ENCODE measurements at regions not wholly inside any gene's neighbourhood (a gene's known extent, or its start where the extent isn't known, plus 50 kb on each side); places are given as distances from the start of the nearest gene placed in this dataset.

- no peak for TF ChIP-seq CTCF (IDR thresholded peaks at IDR 0.05; ENCODE audit: insufficient read depth in 1 of 2, low read depth in 1 of 2, low read length in 1 of 2, severe bottlenecking in 1 of 2, unreplicated experiment in 1 of 2)
- Histone ChIP-seq H3K36me3 (ENCODE audit: control insufficient read depth, insufficient read depth, low read length) (no peaks in the 10 kb centered on the region), H3K4me1 (peaks cover 47% of the 10 kb centered on the region), H3K9me3 (no peaks in the 10 kb centered on the region), H3K27me3 (replicated peaks; ENCODE audit: control insufficient read depth, insufficient read depth, low read length) (no peaks in the 10 kb centered on the region), H3K4me3 (ENCODE audit: low read depth, low read length) (no peak overlapping the region)
- Mint-ChIP-seq H3K4me1 (ENCODE audit: low read depth, unreplicated experiment) (peaks cover 49% of the 10 kb centered on the region), H3K27me3 (ENCODE audit: insufficient read depth, unreplicated experiment) (no peaks in the 10 kb centered on the region), H3K36me3 (ENCODE audit: insufficient read depth, unreplicated experiment) (peaks cover 13% of the 10 kb centered on the region), H3K9me3 (ENCODE audit: unreplicated experiment) (no peaks in the 10 kb centered on the region), H3K27ac (ENCODE audit: unreplicated experiment) (no peak overlapping the region), H3K4me3 (ENCODE audit: unreplicated experiment) (no peak overlapping the region)
- CTCF ChIA-PET = no interaction called here
- DNase-seq = no peak
- intact Hi-C loops (cut with micrococcal nuclease; ENCODE audit: unreplicated experiment) = loop anchor here (5.0 to 10.0 kb wide), 2 partner anchors 74 to 181 kb away; no protein-coding TSS in a partner anchor
- BruUV-seq (replicated peaks) = no TSS peak
- POLR2A ChIA-PET = interaction anchor here (0.9 kb wide), 1 partner anchor 181 kb away, joined by 3 read pairs; no protein-coding TSS in a partner anchor
Measured at GRCh38 chr9:89920951-89921350, 316.1 kb downstream of the GADD45G start.

- Mint-ChIP-seq H3K27ac (ENCODE audit: unreplicated experiment) (peak overlapping the region; percentile 14), H3K4me3 (ENCODE audit: unreplicated experiment) (peak overlapping the region; percentile 67), H3K4me1 (ENCODE audit: low read depth, unreplicated experiment) (peaks cover 60% of the 10 kb centered on the region), H3K36me3 (ENCODE audit: insufficient read depth, unreplicated experiment) (peaks cover 13% of the 10 kb centered on the region), H3K9me3 (ENCODE audit: unreplicated experiment) (no peaks in the 10 kb centered on the region), H3K27me3 (ENCODE audit: insufficient read depth, unreplicated experiment) (no peaks in the 10 kb centered on the region)
- peaks cover 37% of the 10 kb centered on the region for H3K4me1 ChIP-seq
- no peaks in the 10 kb centered on the region for H3K27me3 ChIP-seq (replicated peaks; ENCODE audit: control insufficient read depth, insufficient read depth, low read length)
- no peak overlapping the region for H3K4me3 ChIP-seq (ENCODE audit: low read depth, low read length)
- peak in 1 of 2 experiments; percentile 57 for DNase-seq
- no peaks in the 10 kb centered on the region for H3K36me3 ChIP-seq (ENCODE audit: control insufficient read depth, insufficient read depth, low read length)
- ChIA-PET POLR2A (no interaction called here), CTCF (no interaction called here)
- no TSS peak for BruUV-seq (replicated peaks)
- TF ChIP-seq CTCF (IDR thresholded peaks at IDR 0.05; ENCODE audit: insufficient read depth in 1 of 2, low read depth in 1 of 2, low read length in 1 of 2, severe bottlenecking in 1 of 2, unreplicated experiment in 1 of 2) = no peak
- H3K9me3 ChIP-seq = no peaks in the 10 kb centered on the region
- intact Hi-C loops (cut with micrococcal nuclease; ENCODE audit: unreplicated experiment) = loop anchor here (5.0 to 10.0 kb wide), 2 partner anchors 73 to 180 kb away; no protein-coding TSS in a partner anchor
Measured at GRCh38 chr9:89922099-89922498, 317.3 kb downstream of the GADD45G start.

- TF ChIP-seq CTCF (IDR thresholded peaks at IDR 0.05; ENCODE audit: insufficient read depth in 1 of 2, low read depth in 1 of 2, low read length in 1 of 2, severe bottlenecking in 1 of 2, unreplicated experiment in 1 of 2) = no peak
- peaks cover 34% of the 10 kb centered on the region for H3K4me1 ChIP-seq
- Mint-ChIP-seq H3K4me1 (ENCODE audit: low read depth, unreplicated experiment) (peaks cover 53% of the 10 kb centered on the region), H3K27ac (ENCODE audit: unreplicated experiment) (peak overlapping the region; percentile 14), H3K27me3 (ENCODE audit: insufficient read depth, unreplicated experiment) (no peaks in the 10 kb centered on the region), H3K4me3 (ENCODE audit: unreplicated experiment) (peak overlapping the region; percentile 67), H3K36me3 (ENCODE audit: insufficient read depth, unreplicated experiment) (peaks cover 13% of the 10 kb centered on the region), H3K9me3 (ENCODE audit: unreplicated experiment) (no peaks in the 10 kb centered on the region)
- CTCF ChIA-PET = interaction anchor here (1.0 to 2.0 kb wide), 3 partner anchors 276 to 320 kb away, joined by 4 to 7 read pairs (median 7); no protein-coding TSS in a partner anchor
- H3K36me3 ChIP-seq (ENCODE audit: control insufficient read depth, insufficient read depth, low read length) = no peaks in the 10 kb centered on the region
- H3K27me3 ChIP-seq (replicated peaks; ENCODE audit: control insufficient read depth, insufficient read depth, low read length) = no peaks in the 10 kb centered on the region
- no peaks in the 10 kb centered on the region for H3K9me3 ChIP-seq
- no peak for DNase-seq
- BruUV-seq (replicated peaks) = no TSS peak
- intact Hi-C loops (cut with micrococcal nuclease; ENCODE audit: unreplicated experiment) = loop anchor here (5.0 to 10.0 kb wide), 2 partner anchors 72 to 179 kb away; no protein-coding TSS in a partner anchor
- POLR2A ChIA-PET = no interaction called here
- no peak overlapping the region for H3K4me3 ChIP-seq (ENCODE audit: low read depth, low read length)
Measured at GRCh38 chr9:89923174-89923573, 318.4 kb downstream of the GADD45G start.

All from Caco-2 (cell line).